GM18517 (cell line): ENCODE measurements at regions not wholly inside any gene's neighbourhood (a gene's known extent, or its start where the extent isn't known, plus 50 kb on each side); places are given as distances from the start of the nearest gene placed in this dataset.
A peak's percentile ranks its signal among the peaks of the same experiment; 100 is the strongest.

Experiments used
- ATAC-seq: cut with Tn5 transposase; IDR thresholded peaks from one replicate; pipeline ENCODE4 v1.9.1; 2021; ENCODE audit warnings: mild to moderate bottlenecking, moderate library complexity; ENCODE audit not compliant: unreplicated experiment

- no peak for ATAC-seq
Measured at GRCh38 chr10:108817135-108817534, 1106.2 kb downstream of the XPNPEP1 start.

GRCh38 chr10:108812906-108813305 lies 1110.4 kb downstream of the XPNPEP1 start:
- no peak for ATAC-seq

GRCh38 chr10:108812296-108812695 lies 1111.0 kb downstream of the XPNPEP1 start:
- ATAC-seq: no peak

- no peak for ATAC-seq
Measured at GRCh38 chr10:108808228-108808627, 1115.1 kb downstream of the XPNPEP1 start.

- ATAC-seq: no peak
Measured at GRCh38 chr10:108801775-108802517, 1121.4 kb downstream of the XPNPEP1 start.

GRCh38 chr10:108801220-108801619 lies 1122.1 kb downstream of the XPNPEP1 start:
- ATAC-seq: no peak

GRCh38 chr10:108797573-108797972 lies 1125.7 kb downstream of the XPNPEP1 start:
- ATAC-seq: no peak

- ATAC-seq: no peak
Measured at GRCh38 chr10:108791794-108792474, 1131.4 kb downstream of the XPNPEP1 start.

- ATAC-seq: no peak
Measured at GRCh38 chr10:108791030-108791429, 1132.3 kb downstream of the XPNPEP1 start.

GRCh38 chr10:108789919-108790318 lies 1133.4 kb downstream of the XPNPEP1 start:
- ATAC-seq: peak; percentile 89

GRCh38 chr10:108789336-108789735 lies 1134.0 kb downstream of the XPNPEP1 start:
- ATAC-seq: no peak

GRCh38 chr10:108788891-108789290 lies 1134.4 kb downstream of the XPNPEP1 start:
- ATAC-seq: no peak

GRCh38 chr10:108787932-108788331 lies 1135.4 kb downstream of the XPNPEP1 start:
- ATAC-seq: no peak

GRCh38 chr10:108785011-108785410 lies 1138.3 kb downstream of the XPNPEP1 start:
- ATAC-seq: no peak

- no peak for ATAC-seq
Measured at GRCh38 chr10:108784534-108784933, 1138.8 kb downstream of the XPNPEP1 start.

GRCh38 chr10:108783897-108784296 lies 1139.4 kb downstream of the XPNPEP1 start:
- ATAC-seq: peak; percentile 52

GRCh38 chr10:108782411-108782810 lies 1140.9 kb downstream of the XPNPEP1 start:
- no peak for ATAC-seq

- ATAC-seq: no peak
Measured at GRCh38 chr10:108779501-108779900, 1143.8 kb downstream of the XPNPEP1 start.

- ATAC-seq: no peak
Measured at GRCh38 chr10:108775911-108776475, 1147.3 kb downstream of the XPNPEP1 start.

- no peak for ATAC-seq
Measured at GRCh38 chr10:108771106-108771505, 1152.2 kb downstream of the XPNPEP1 start.

GRCh38 chr10:108765794-108766193 lies 1157.5 kb downstream of the XPNPEP1 start:
- ATAC-seq: no peak

- ATAC-seq: no peak
Measured at GRCh38 chr10:108757946-108758345, 1165.4 kb downstream of the XPNPEP1 start.
